DOHH2 (cell line): ENCODE measurements at regions not wholly inside any gene's neighbourhood (a gene's known extent, or its start where the extent isn't known, plus 50 kb on each side); places are given as distances from the start of the nearest gene placed in this dataset.

Experiments
- EZH2phosphoT487 ChIP-seq: fragments of 200-600 bp; sonication (generic); IDR thresholded peaks from 2 replicates; pipeline ENCODE4 v1.6.1; 2017; ENCODE audit warnings: borderline replicate concordance, mild to moderate bottlenecking, antibody characterized with exemption, low read length, moderate library complexity, mixed read lengths
- TF ChIP-seq, protein P1 (sequence below): fragments of 200-600 bp; sonication (generic); IDR thresholded peaks from one replicate; pipeline ENCODE4 v1.5.1; 2014; ENCODE audit warnings: antibody characterized with exemption, mild to moderate bottlenecking, low read depth, low read length; ENCODE audit not compliant: poor library complexity, severe bottlenecking

DNA sequence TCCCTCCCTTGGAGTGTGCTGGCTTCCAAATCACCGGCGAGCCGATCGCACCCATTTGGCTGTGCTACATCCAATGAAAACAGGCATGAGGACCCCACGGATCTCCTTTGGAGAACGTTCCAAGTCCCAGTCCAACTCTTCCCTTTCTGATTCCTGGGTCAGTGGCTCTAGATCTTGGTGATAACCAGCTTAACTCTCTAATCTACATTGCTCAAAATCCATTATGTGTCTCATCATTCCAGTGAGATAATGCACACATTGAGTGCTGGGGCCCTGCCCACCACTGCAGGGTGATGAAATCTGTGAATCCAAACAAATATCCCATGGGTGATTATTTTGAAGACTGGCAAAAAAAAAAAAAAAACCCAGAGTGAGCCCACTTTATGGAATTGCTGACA lies 232.7 kb upstream of the COPS8 start:
- TF ChIP-seq, protein P1, sequence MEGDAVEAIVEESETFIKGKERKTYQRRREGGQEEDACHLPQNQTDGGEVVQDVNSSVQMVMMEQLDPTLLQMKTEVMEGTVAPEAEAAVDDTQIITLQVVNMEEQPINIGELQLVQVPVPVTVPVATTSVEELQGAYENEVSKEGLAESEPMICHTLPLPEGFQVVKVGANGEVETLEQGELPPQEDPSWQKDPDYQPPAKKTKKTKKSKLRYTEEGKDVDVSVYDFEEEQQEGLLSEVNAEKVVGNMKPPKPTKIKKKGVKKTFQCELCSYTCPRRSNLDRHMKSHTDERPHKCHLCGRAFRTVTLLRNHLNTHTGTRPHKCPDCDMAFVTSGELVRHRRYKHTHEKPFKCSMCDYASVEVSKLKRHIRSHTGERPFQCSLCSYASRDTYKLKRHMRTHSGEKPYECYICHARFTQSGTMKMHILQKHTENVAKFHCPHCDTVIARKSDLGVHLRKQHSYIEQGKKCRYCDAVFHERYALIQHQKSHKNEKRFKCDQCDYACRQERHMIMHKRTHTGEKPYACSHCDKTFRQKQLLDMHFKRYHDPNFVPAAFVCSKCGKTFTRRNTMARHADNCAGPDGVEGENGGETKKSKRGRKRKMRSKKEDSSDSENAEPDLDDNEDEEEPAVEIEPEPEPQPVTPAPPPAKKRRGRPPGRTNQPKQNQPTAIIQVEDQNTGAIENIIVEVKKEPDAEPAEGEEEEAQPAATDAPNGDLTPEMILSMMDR, result no peak
- no peak for TF ChIP-seq EZH2phosphoT487
